Stimulated activated CD8-positive, alpha-beta memory T cell treated with anti-CD3 and anti-CD28 coated beads, Interleukin-2, amount 100 ng/mL, for 1 hour (primary cell): ENCODE measurements at regions not wholly inside any gene's neighbourhood (a gene's known extent, or its start where the extent isn't known, plus 50 kb on each side); places are given as distances from the start of the nearest gene placed in this dataset.
"Not testable (repeated sequence)": the region's sequence is repeated elsewhere in the genome, so short reads cannot be mapped to it uniquely, and the experiment has no call there.

Experiments
- DNase-seq, 2 donors: peaks; one replicate each; pipeline ENCODE4 v3.0.0-alpha.2; 2020; ENCODE audit warnings: low read depth in 2 of 2

- no peak for DNase-seq
Measured at GRCh38 chr3:94596887-94597566, 534.2 kb downstream of the NSUN3 start.

- DNase-seq = no peak
Measured at GRCh38 chr3:94607778-94608177, 544.9 kb downstream of the NSUN3 start.

- no peak for DNase-seq
Measured at GRCh38 chr3:94609908-94610307, 547.0 kb downstream of the NSUN3 start.

- DNase-seq = no peak
Measured at GRCh38 chr3:94611596-94611995, 548.7 kb downstream of the NSUN3 start.

- no peak for DNase-seq
Measured at GRCh38 chr3:94612631-94613030, 549.8 kb downstream of the NSUN3 start.

GRCh38 chr3:94614192-94614591, 551.3 kb downstream of the NSUN3 start:
- no peak for DNase-seq

- DNase-seq = no peak
Measured at GRCh38 chr3:94615275-94616065, 552.6 kb downstream of the NSUN3 start.

- no peak for DNase-seq
Measured at GRCh38 chr3:94616833-94617232, 554.0 kb downstream of the NSUN3 start.

GRCh38 chr3:94617312-94617711, 554.5 kb downstream of the NSUN3 start:
- DNase-seq = no peak

- no peak for DNase-seq
Measured at GRCh38 chr3:94619643-94620042, 556.8 kb downstream of the NSUN3 start.

GRCh38 chr3:94626573-94626972, 563.7 kb downstream of the NSUN3 start:
- no peak for DNase-seq

GRCh38 chr3:94627689-94628088, 564.8 kb downstream of the NSUN3 start:
- DNase-seq = no peak

- no peak for DNase-seq
Measured at GRCh38 chr3:94643400-94643799, 580.5 kb downstream of the NSUN3 start.

GRCh38 chr3:94645790-94646189, 582.9 kb downstream of the NSUN3 start:
- no peak for DNase-seq

GRCh38 chr3:94647131-94647530, 584.3 kb downstream of the NSUN3 start:
- DNase-seq = no peak

GRCh38 chr3:94648270-94649180, 585.7 kb downstream of the NSUN3 start:
- not testable (repeated sequence) for DNase-seq

- DNase-seq = no peak
Measured at GRCh38 chr3:94654096-94654495, 591.2 kb downstream of the NSUN3 start.

- DNase-seq = no peak
Measured at GRCh38 chr3:94665922-94666321, 603.1 kb downstream of the NSUN3 start.

- no peak for DNase-seq
Measured at GRCh38 chr3:94671078-94671477, 608.2 kb downstream of the NSUN3 start.

- no peak for DNase-seq
Measured at GRCh38 chr3:94673876-94674275, 611.0 kb downstream of the NSUN3 start.

- DNase-seq = no peak
Measured at GRCh38 chr3:94686208-94686607, 623.3 kb downstream of the NSUN3 start.

GRCh38 chr3:94693997-94694640, 631.3 kb downstream of the NSUN3 start:
- no peak for DNase-seq
